NAMALWA (cell line): ENCODE measurements at regions not wholly inside any gene's neighbourhood (a gene's known extent, or its start where the extent isn't known, plus 50 kb on each side); places are given as distances from the start of the nearest gene placed in this dataset.

Experiments used
- DNase-seq: peaks from one replicate; pipeline ENCODE4 v3.0.0-alpha.2; 2015; ENCODE audit warnings: low spot score

GRCh38 chr6:165229216-165229615 is 80.2 kb downstream of the C6orf118 start:
- DNase-seq: no peak

DNA sequence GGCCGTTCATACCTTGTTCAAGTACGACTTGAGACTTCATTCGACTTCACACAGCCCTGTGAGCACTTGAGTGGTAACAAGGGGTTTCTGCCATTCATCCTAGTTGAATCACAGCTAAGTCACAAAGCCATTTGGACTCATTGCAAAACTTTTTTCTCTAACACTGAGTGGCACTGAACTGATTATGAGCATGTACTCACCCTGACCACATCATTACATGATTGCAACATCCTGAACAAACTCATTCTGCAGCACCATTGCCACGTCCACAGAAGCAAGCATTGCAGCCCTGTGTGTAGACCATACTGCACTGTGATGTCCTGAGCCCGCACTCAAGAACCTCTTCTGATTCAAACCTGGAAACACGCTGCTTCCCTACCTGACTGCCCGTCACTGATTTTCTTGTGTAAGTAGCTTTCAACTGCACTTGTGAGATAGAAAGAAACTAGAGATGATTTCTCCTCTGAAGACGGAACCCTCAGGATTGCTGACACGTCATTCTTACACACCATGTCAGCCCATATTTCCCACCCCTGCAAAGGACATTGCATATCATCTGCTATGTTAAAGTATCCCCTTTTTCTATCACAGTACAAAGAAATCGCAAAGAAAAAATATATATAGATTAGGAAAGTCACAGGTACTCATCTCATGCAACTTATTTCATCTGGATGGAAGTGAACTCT is 81.6 kb downstream of the C6orf118 start:
- no peak for DNase-seq

- no peak for DNase-seq
Observed at GRCh38 chr6:165223736-165224135, 85.7 kb downstream of the C6orf118 start.

DNA sequence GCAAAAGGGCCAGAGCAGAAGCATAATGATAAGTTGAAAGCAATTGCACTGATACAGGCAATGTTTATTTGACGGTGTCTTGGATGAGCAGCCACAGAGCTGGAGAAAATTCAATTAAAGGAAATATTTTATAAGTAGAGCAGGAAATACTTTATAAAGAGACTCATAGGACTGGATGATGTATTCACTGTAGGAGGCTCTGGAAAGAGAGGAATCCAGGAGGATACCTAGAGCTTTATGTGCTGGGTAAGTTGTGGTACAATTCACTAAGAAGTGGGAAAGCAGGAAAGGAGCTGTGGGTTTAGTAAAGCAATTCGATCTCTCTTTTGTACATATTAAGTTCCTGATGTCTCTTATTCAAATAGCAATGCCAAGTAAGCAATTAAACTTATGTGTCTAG is 86.3 kb downstream of the C6orf118 start:
- no peak for DNase-seq

- DNase-seq: no peak
Observed at GRCh38 chr6:165222315-165223025, 86.9 kb downstream of the C6orf118 start.

DNA sequence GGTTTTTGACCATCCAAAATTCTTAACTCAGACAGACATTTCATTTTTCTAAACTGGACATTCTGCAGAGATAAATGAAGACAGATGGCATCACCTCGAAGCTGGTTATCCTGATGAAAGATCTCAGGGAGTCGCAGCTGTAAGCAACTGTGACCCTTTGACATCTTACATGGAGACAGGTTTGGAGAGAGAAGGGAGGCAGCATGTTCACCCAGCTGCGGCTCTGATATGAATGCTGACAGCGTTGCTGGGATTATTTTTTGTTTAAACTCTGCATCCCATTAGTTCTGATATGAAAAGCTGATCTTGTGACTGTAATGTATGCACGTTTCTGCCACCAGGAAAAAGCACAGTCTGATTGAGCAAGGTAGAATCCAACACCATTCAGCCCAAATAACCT is 89.4 kb downstream of the C6orf118 start:
- no peak for DNase-seq

DNA sequence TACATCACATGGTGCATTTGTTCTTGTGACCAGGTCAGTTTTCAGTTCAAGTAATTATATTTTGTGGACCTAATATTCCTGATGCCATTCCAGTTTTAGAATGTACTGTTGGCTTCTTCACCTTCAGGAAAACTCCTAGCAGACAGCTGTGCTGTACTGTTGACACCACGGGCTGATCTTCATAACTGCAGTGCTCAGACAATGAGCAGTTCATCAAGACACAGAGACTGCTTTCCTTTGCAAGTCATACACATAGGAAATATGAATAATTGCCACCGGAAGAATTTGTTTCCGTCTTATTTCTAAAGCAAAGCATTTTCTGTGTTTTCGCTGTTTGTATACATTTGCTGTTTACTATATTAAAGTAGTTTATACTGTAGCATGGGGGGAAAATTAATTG is 89.8 kb downstream of the C6orf118 start:
- no peak for DNase-seq

- no peak for DNase-seq
Observed at GRCh38 chr6:165218829-165219228, 90.6 kb downstream of the C6orf118 start.

DNA sequence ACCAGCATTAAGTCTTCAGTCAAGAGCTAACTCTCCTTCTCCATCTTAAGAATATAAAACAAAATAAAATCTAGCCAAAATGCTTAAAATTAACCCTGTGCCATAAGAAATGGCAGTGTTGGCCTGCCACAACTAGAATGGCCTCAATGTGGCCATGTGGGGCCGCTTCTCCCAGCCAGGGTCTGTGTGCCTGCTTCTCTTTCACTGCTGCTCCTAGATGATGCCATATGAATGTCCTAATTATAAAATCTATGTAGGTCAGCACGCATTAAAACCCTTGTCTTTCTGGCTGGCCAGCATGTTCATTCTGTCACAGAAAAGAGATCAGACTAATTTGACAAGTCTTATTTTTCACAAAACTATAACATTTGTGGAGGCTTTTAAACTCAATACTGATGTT is 102.6 kb downstream of the C6orf118 start:
- no peak for DNase-seq

GRCh38 chr6:165205632-165206031 is 103.8 kb downstream of the C6orf118 start:
- DNase-seq: no peak

GRCh38 chr6:165204807-165205545 is 104.4 kb downstream of the C6orf118 start:
- no peak for DNase-seq

- DNase-seq: no peak
Observed at GRCh38 chr6:165200178-165200577, 109.2 kb downstream of the C6orf118 start.

GRCh38 chr6:165191461-165191860 is 117.9 kb downstream of the C6orf118 start:
- no peak for DNase-seq

GRCh38 chr6:165186441-165187205 is 122.8 kb downstream of the C6orf118 start:
- no peak for DNase-seq

- DNase-seq: no peak
Observed at GRCh38 chr6:165186041-165186440, 123.4 kb downstream of the C6orf118 start.

- DNase-seq: no peak
Observed at GRCh38 chr6:165184192-165184979, 125.0 kb downstream of the C6orf118 start.

- no peak for DNase-seq
Observed at GRCh38 chr6:165183496-165184140, 125.8 kb downstream of the C6orf118 start.

GRCh38 chr6:165183071-165183470 is 126.3 kb downstream of the C6orf118 start:
- no peak for DNase-seq

DNA sequence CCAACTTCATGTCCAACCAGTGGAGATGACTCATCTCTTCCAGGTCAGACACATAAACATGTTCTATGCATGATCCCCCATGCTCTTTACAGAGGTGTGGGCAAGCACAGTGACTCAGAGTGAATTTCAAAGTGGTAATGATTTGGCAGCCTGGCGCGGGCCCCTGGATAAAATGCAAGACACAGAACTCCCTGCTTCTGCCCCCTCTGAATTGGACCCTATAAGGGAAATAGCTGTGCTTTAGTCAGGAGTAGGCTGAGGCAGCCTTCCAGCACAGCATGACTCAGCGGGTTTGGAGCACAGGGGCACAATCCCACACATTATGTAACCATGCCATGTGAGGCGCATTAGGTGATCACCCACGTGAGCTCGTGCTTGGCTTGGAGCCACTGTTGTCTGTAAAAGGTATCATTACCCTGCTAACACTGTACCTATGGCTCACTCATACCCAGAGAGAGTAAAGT is 127.4 kb downstream of the C6orf118 start:
- DNase-seq: no peak

DNA sequence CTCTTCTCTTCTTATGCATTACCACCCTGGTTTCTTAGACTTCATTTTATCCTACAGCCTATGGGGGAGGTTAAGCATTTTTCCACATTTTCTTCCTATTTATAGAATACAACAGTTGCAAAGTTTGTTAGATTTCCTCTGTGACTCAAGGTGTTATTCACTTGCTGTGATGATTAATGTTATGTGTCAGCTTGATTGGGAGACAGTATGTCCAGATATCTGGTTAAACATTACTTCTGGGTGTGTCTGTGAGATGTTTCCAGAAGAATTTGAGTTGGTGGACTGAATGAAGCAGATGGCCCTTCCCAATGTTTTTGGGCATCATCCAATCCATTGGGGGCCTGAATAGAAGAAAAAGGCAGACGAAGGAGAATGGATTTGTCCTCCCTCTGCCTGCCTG is 131.3 kb downstream of the C6orf118 start:
- no peak for DNase-seq

- no peak for DNase-seq
Observed at GRCh38 chr6:165173484-165173883, 135.9 kb downstream of the C6orf118 start.
